SU-DHL-6 (cell line): ENCODE measurements at regions not wholly inside any gene's neighbourhood (a gene's known extent, or its start where the extent isn't known, plus 50 kb on each side); places are given as distances from the start of the nearest gene placed in this dataset.

Experiments used
- H2AFZ ChIP-seq: fragments of 200-600 bp; sonication (generic); 2 replicates; pipeline ENCODE4 v1.6.1; 2014; ENCODE audit warnings: low read depth, mild to moderate bottlenecking, moderate library complexity, mixed read lengths, antibody characterized with exemption, low read length; ENCODE audit not compliant: severe bottlenecking
- H3F3A ChIP-seq: fragments of 200-600 bp; shearing (Covaris generic); 2 replicates; pipeline ENCODE4 v1.6.0; 2016; ENCODE audit warnings: antibody characterized with exemption, mild to moderate bottlenecking; ENCODE audit not compliant: insufficient read depth
- H3K27ac ChIP-seq: fragments of 200-600 bp; sonication (generic); 2 replicates; pipeline ENCODE4 v1.5.1; 2016; ENCODE audit warnings: low read depth, mild to moderate bottlenecking, low read length, moderate library complexity, mixed read lengths
- H3K27me3 ChIP-seq: fragments of 200-600 bp; sonication (generic), shearing (Covaris generic); 2 replicates; pipeline ENCODE4 v1.6.0; 2014; ENCODE audit warnings: mild to moderate bottlenecking, low read length
- H3K36me3 ChIP-seq: fragments of 200-600 bp; sonication (generic); 2 replicates; pipeline ENCODE4 v1.6.1; 2014; ENCODE audit warnings: mild to moderate bottlenecking, low read length, mixed read lengths
- H3K4me2 ChIP-seq: fragments of 300-600, 200-600 bp; shearing (Covaris generic), sonication (generic); 2 replicates; pipeline ENCODE4 v1.6.0; 2014; ENCODE audit warnings: low read length, low read depth, mild to moderate bottlenecking; ENCODE audit not compliant: poor library complexity, severe bottlenecking
- H3K4me3 ChIP-seq: fragments of 200-600 bp; sonication (generic); 2 replicates; pipeline ENCODE4 v1.5.1; 2014; ENCODE audit warnings: antibody characterized with exemption, low read length, mild to moderate bottlenecking, mixed read lengths; ENCODE audit not compliant: insufficient read depth, poor library complexity, severe bottlenecking
- H3K79me2 ChIP-seq: fragments of 200-600 bp; sonication (generic); 2 replicates; pipeline ENCODE4 v1.6.1; 2014; ENCODE audit warnings: mild to moderate bottlenecking, low read length, moderate library complexity; ENCODE audit not compliant: insufficient read depth
- H3K9ac ChIP-seq: fragments of 200-600 bp; sonication (generic); 2 replicates; pipeline ENCODE4 v1.7.0; 2014; ENCODE audit warnings: mild to moderate bottlenecking, low read length
- H3K9me2 ChIP-seq: fragments of 200-600 bp; sonication (generic); replicated peaks from 2 replicates; pipeline ENCODE4 v1.6.1; 2014; ENCODE audit warnings: low read length; ENCODE audit not compliant: insufficient read depth
- H3K9me3 ChIP-seq: fragments of 200-600 bp; sonication (generic); 2 replicates; pipeline ENCODE4 v1.6.1; 2014; ENCODE audit warnings: low read length, mixed read lengths; ENCODE audit not compliant: insufficient read depth
- H4K20me1 ChIP-seq: fragments of 200-600 bp; sonication (generic); 2 replicates; pipeline ENCODE4 v1.6.1; 2014; ENCODE audit warnings: low read depth, mild to moderate bottlenecking, antibody characterized with exemption, low read length, moderate library complexity, mixed read lengths
- EZH2phosphoT487 ChIP-seq: fragments of 200-600 bp; sonication (generic), shearing (Covaris generic); conservative IDR thresholded peaks from 2 replicates; pipeline ENCODE4 v1.6.1; 2018; ENCODE audit warnings: mild to moderate bottlenecking, antibody characterized with exemption, low read length, moderate library complexity, mixed read lengths
- TF ChIP-seq, protein P1 (sequence below): fragments of 200-600 bp; sonication (generic); IDR thresholded peaks from one replicate; pipeline ENCODE4 v1.5.1; 2017; ENCODE audit warnings: antibody characterized with exemption, mild to moderate bottlenecking, low read length, moderate library complexity; ENCODE audit not compliant: insufficient read depth, poor library complexity, severe bottlenecking

DNA sequence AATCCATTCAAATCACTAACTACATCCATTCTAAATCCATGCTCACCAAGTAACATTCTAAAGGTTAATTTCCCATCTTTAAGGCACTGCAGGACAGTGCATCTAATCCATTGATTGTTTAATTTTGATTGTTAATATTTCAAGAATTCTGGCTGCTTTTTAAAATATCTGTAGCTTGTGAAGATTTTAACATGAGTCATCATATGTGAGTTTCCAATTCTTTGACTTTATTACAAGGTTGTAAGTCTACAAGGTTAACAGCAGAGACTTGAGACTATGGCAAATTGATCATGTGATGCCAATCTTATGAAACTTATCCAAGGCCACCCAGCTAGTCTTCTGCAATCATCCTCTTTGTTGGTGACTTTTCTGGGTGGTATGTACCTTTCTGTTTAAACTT, 349.2 kb upstream of the ZC3H15 start:
- no peak for TF ChIP-seq EZH2phosphoT487
- TF ChIP-seq, protein P1, sequence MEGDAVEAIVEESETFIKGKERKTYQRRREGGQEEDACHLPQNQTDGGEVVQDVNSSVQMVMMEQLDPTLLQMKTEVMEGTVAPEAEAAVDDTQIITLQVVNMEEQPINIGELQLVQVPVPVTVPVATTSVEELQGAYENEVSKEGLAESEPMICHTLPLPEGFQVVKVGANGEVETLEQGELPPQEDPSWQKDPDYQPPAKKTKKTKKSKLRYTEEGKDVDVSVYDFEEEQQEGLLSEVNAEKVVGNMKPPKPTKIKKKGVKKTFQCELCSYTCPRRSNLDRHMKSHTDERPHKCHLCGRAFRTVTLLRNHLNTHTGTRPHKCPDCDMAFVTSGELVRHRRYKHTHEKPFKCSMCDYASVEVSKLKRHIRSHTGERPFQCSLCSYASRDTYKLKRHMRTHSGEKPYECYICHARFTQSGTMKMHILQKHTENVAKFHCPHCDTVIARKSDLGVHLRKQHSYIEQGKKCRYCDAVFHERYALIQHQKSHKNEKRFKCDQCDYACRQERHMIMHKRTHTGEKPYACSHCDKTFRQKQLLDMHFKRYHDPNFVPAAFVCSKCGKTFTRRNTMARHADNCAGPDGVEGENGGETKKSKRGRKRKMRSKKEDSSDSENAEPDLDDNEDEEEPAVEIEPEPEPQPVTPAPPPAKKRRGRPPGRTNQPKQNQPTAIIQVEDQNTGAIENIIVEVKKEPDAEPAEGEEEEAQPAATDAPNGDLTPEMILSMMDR = no peak
- no peaks in the 10 kb centered on the region for H3K79me2 ChIP-seq
- H4K20me1 ChIP-seq = no peaks in the 10 kb centered on the region

DNA sequence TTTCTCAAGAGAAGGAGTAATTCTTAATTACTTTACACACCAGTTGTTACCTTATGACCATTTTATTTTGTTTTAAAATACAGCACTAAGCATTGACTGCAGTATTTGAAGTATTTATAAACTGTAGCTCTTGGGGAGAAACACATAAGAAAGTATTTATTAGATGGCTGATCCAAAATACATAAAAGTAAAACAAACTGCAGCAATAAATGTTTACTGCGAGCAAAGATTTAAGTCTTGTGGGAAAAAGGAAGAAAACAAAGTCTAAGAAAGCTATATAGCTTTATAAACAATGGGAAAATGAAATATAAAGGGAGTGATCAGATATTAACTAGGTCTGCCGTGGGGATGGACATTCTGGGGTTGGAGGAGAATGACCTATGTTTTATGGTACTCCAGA, 347.2 kb upstream of the ZC3H15 start:
- Histone ChIP-seq H2AFZ (no peak overlapping the region), H3K9me3 (no peaks in the 10 kb centered on the region), H3K36me3 (no peaks in the 10 kb centered on the region), H3K27ac (no peak overlapping the region), H4K20me1 (no peaks in the 10 kb centered on the region), H3K4me3 (no peak overlapping the region), H3K9ac (no peak overlapping the region), H3K27me3 (no peaks in the 10 kb centered on the region), H3K79me2 (no peaks in the 10 kb centered on the region), H3K4me2 (no peak overlapping the region), H3F3A (no peaks in the 10 kb centered on the region), H3K9me2 (no peaks in the 10 kb centered on the region)
- no peak for TF ChIP-seq EZH2phosphoT487
- TF ChIP-seq, protein P1 = no peak

More for the DNA sequence above, 349.2 kb upstream of the ZC3H15 start:
- no peak overlapping the region for H3K9ac ChIP-seq
- no peaks in the 10 kb centered on the region for H3K9me2 ChIP-seq
- no peak overlapping the region for H3K4me3 ChIP-seq
- no peak overlapping the region for H3K27ac ChIP-seq
- H3K9me3 ChIP-seq = no peaks in the 10 kb centered on the region
- H3F3A ChIP-seq = no peaks in the 10 kb centered on the region
- no peak overlapping the region for H3K4me2 ChIP-seq
- H3K36me3 ChIP-seq = no peaks in the 10 kb centered on the region
- H3K27me3 ChIP-seq = no peaks in the 10 kb centered on the region
- no peak overlapping the region for H2AFZ ChIP-seq

DNA sequence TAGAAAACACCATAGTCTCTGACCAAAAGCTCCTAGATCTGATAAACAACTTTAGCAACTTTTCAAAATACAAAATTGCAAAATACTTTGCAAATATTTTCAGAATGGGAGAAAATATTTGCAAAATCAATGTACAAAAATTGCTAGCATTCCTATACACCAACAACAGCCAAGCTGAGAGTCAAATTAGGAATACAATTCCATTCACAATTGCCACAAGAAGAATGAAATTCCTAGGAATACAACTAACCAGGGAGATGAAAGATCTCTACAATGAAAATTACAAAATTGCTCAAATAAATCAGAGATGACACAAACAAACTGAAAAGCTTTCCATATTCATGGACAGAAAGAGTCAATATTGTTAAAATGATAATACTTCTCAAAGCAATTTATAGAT, 327.0 kb upstream of the ZC3H15 start:
- Histone ChIP-seq H3K27ac (no peak overlapping the region), H3K9me3 (no peaks in the 10 kb centered on the region), H3K4me2 (no peak overlapping the region), H3K4me3 (no peak overlapping the region), H3K27me3 (no peaks in the 10 kb centered on the region), H4K20me1 (no peaks in the 10 kb centered on the region), H2AFZ (no peak overlapping the region), H3F3A (no peaks in the 10 kb centered on the region), H3K79me2 (no peaks in the 10 kb centered on the region), H3K9ac (no peak overlapping the region), H3K36me3 (no peaks in the 10 kb centered on the region), H3K9me2 (no peaks in the 10 kb centered on the region)
- TF ChIP-seq, protein P1 = no peak
- TF ChIP-seq EZH2phosphoT487 = no peak
